Stomach (tissue), 8 donors: ENCODE measurements at regions not wholly inside any gene's neighbourhood (a gene's known extent, or its start where the extent isn't known, plus 50 kb on each side); places are given as distances from the start of the nearest gene placed in this dataset.

Experiments used
- DNase-seq, 2 donors: peaks; one replicate each; pipeline versions ENCODE4 v3.0.0 to v3.0.0-alpha.2; 2013 to 2019
- H3K27ac ChIP-seq, 5 donors: fragments of 200-600 bp in 4 of 5; sonication (generic) in 4 of 5; one replicate each; pipeline ENCODE4 v1.5.1; 2013 to 2019; ENCODE audit warnings: mild to moderate bottlenecking in 1 of 5, moderate library complexity in 1 of 5
- H3K27me3 ChIP-seq, 3 donors: fragments of 200-600 bp; sonication (generic); one replicate each; pipeline ENCODE4 v1.5.1; 2017 to 2019; ENCODE audit warnings: mixed run types in 1 of 3
- H3K36me3 ChIP-seq, 4 donors: fragments of 200-600 bp; sonication (generic); 1 replicate in 3 of 4; 2 replicates in 1 of 4; pipeline ENCODE4 v1.5.1; 2016 to 2019
- H3K4me1 ChIP-seq, 4 donors: fragments of 200-600 bp; sonication (generic); one replicate each; pipeline ENCODE4 v1.5.1; 2016 to 2019
- H3K4me3 ChIP-seq, 4 donors: fragments of 200-600 bp; sonication (generic) in 3 of 4; one replicate each; pipeline ENCODE4 v1.5.1; 2016 to 2019; ENCODE audit warnings: mild to moderate bottlenecking in 1 of 4
- H3K9me3 ChIP-seq, 4 donors: fragments of 200-600 bp; sonication (generic); one replicate each; pipeline ENCODE4 v1.5.1; 2016 to 2019
- EP300 ChIP-seq: sonication (generic); formaldehyde crosslinking; IDR thresholded peaks from one replicate; pipeline ENCODE4 v1.6.1; 2017; ENCODE audit warnings: antibody characterized with exemption
- POLR2A ChIP-seq, 4 donors: fragments of 450-650 bp; IDR thresholded peaks; one replicate each; pipeline ENCODE4 v1.6.1; 2016; ENCODE audit warnings: antibody characterized with exemption in 4 of 4, control low read depth in 2 of 4, mild to moderate bottlenecking in 1 of 4, moderate library complexity in 1 of 4
- POLR2AphosphoS5 ChIP-seq, 3 donors: sonication (generic); formaldehyde crosslinking; IDR thresholded peaks; one replicate each; pipeline ENCODE4 v1.6.1; 2016; ENCODE audit warnings: antibody characterized with exemption in 3 of 3
- WGBS, 5 donors: extraction: QIAGEN DNeasy Blood & Tissue Kit in 3 of 5; methylation state at CpG; one replicate each; pipeline versions ENCODE4 v1.1.5 to v1.1.7; 2013 to 2018; 5-methylcytosine and 5-hydroxymethylcytosine counted together
- intact Hi-C: fragments of 100-400 bp; cut with DNase I; formaldehyde crosslinking; loops from one replicate; pipeline ENCODE4 v1.15.1; 2023; ENCODE audit warnings: low total_unique reads
- TF ChIP-seq, protein P1 (sequence below), 7 experiments: fragments of 450-650 bp in 4 of 7; fragments of 200-600 bp in 3 of 7; sonication (generic) in 3 of 7; IDR thresholded peaks; one replicate each; pipeline ENCODE4 v1.5.1; 2016 to 2019; ENCODE audit warnings: antibody characterized with exemption in 7 of 7, control low read depth in 2 of 7, mild to moderate bottlenecking in 1 of 7
- donor health status: healthy with polysubstance abuse.
- donor health status: Bipolar disorder and iron deficiency.
- donor health status: healthy.

DNA sequence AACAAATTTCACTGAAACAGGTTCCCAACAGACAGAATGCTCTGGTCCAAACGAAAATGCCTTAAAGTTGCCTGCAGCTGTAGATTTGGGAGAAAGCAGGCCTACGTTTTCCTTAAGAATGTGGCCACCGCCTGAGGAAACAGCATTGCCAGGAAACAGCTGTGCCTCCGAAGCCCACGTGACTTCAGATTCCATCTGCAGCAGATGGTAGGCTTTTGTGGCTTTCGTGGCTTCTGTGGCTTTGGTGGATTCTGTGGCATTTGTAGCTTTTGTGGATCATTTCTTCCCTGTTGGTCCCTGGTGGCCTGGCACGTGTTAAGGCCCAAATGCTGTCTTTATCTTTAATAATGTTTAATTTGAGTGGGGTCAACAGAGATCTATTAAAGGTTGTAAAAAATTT, 222.9 kb downstream of the TTLL2 start:
- intact Hi-C loops = no loop called here
- Histone ChIP-seq H3K4me3 (no peak overlapping the region), H3K36me3 (no peaks in the 10 kb centered on the region), H3K9me3 (no peaks in the 10 kb centered on the region), H3K4me1 (peaks cover 3 to 25% (median 17%) of the 10 kb centered on the region in 4 donors), H3K27ac (no peak overlapping the region), H3K27me3 (no peaks in the 10 kb centered on the region)
- TF ChIP-seq POLR2A (IDR thresholded peaks at IDR 0.05) (no peak), EP300 (no peak), POLR2AphosphoS5 (IDR thresholded peaks at IDR 0.05) (no peak)
- TF ChIP-seq, protein P1, sequence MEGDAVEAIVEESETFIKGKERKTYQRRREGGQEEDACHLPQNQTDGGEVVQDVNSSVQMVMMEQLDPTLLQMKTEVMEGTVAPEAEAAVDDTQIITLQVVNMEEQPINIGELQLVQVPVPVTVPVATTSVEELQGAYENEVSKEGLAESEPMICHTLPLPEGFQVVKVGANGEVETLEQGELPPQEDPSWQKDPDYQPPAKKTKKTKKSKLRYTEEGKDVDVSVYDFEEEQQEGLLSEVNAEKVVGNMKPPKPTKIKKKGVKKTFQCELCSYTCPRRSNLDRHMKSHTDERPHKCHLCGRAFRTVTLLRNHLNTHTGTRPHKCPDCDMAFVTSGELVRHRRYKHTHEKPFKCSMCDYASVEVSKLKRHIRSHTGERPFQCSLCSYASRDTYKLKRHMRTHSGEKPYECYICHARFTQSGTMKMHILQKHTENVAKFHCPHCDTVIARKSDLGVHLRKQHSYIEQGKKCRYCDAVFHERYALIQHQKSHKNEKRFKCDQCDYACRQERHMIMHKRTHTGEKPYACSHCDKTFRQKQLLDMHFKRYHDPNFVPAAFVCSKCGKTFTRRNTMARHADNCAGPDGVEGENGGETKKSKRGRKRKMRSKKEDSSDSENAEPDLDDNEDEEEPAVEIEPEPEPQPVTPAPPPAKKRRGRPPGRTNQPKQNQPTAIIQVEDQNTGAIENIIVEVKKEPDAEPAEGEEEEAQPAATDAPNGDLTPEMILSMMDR (IDR thresholded peaks at IDR 0.05) = no peak
- 52 to 63% (median 56%) methylated on average over 7 of the region's 7 CpGs for WGBS, 5 donors
- DNase-seq = no peak

DNA sequence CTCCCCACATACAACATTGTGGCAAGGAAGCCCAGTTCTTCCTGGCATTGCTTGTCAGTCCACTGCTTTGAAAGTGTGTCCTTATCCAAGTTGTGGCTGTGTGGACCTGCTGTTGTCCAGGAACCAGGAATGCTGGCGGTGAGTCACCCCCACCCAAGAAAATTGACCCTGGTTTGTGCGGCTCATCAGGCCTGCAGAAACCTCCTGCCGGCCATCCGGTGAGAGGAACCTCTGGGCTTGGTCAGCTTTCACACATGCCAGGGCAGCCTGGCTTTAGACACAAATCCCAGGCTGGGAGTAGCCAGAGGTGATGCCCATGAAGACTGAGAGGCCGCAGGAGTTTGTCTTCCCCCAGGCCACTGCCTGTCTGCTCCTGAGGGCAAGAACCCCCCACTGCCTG, 223.6 kb downstream of the TTLL2 start:
- no peaks in the 10 kb centered on the region for H3K36me3 ChIP-seq
- H3K27ac ChIP-seq = no peak overlapping the region
- no peaks in the 10 kb centered on the region for H3K27me3 ChIP-seq
- no peak overlapping the region for H3K4me3 ChIP-seq
- intact Hi-C loops = no loop called here
- DNase-seq = no peak
- H3K9me3 ChIP-seq = no peaks in the 10 kb centered on the region
- 78 to 99% (median 94%) methylated on average over 3 to 5 of the region's 5 CpGs for WGBS, 5 donors
- H3K4me1 ChIP-seq = peaks cover 3 to 22% (median 16%) of the 10 kb centered on the region in 4 donors
- TF ChIP-seq EP300 = no peak
- TF ChIP-seq, protein P1 (IDR thresholded peaks at IDR 0.05) = no peak
- no peak for TF ChIP-seq POLR2AphosphoS5 (IDR thresholded peaks at IDR 0.05)
- no peak for TF ChIP-seq POLR2A (IDR thresholded peaks at IDR 0.05)

DNA sequence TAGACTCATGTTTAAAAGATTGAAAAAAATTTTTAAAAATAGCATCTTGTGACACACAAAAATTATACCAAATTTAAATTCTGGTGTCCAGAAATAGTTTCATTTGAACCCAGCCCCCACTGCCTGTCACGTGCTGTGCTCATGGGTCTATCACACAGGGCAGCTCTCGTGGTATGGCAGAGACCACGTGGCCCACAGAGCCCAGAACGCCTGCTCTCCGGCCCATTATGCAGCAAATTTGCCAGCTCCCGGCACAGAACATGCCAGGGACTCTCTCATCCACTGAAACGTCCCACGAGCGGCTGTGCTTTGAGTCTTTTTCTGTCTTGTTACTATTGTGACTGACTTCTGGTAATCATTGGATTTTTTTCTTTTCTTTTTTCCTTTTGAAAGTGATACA, 224.3 kb downstream of the TTLL2 start:
- Histone ChIP-seq H3K9me3 (no peaks in the 10 kb centered on the region), H3K27ac (no peak overlapping the region), H3K4me3 (no peak overlapping the region), H3K4me1 (peaks cover 3 to 19% (median 14%) of the 10 kb centered on the region in 4 donors), H3K36me3 (no peaks in the 10 kb centered on the region), H3K27me3 (no peaks in the 10 kb centered on the region)
- TF ChIP-seq EP300 = no peak
- TF ChIP-seq POLR2A (IDR thresholded peaks at IDR 0.05) = no peak
- TF ChIP-seq POLR2AphosphoS5 (IDR thresholded peaks at IDR 0.05) = no peak
- 86 to 92% (median 90%) methylated on average over 9 of the region's 9 CpGs for WGBS, 5 donors
- intact Hi-C loops = no loop called here
- no peak for DNase-seq

DNA sequence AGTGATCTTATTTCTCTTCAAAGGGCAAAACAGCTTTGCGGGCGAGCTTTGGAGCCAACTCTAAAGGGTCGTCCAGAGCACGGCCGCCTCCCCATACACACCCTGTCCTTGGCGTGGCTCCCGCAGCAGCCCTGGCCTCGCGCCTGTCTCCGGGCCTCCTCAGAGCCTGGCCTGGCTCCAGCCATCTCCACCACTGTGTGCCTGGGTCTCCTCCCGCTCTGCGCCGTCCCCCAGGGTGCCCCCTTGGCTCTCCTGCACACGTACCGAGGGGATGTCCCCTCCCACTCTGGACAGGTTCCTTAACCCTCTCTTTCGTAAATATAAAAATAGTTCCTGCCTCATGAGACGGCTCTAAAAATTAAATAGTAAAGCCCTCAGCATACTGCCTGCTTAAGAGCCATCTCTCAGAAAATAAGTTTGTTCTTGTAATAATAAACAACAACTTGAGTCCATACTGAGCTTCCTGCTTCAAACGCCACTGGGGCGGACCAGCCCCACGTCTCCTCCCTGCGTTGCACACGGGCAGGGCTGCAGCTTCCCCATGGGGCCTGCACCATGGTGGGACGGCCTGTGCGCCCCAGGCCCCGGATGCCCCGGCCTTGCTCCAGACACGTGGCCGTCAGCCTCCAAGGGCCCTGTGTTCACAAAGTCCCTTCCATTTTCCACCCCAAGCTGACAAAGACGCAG, 226.2 kb downstream of the TTLL2 start:
- no peaks in the 10 kb centered on the region for H3K36me3 ChIP-seq
- no peaks in the 10 kb centered on the region for H3K27me3 ChIP-seq
- H3K27ac ChIP-seq = peak overlapping the region in 4 of 5 donors; percentile 10 to 69 (median 40)
- DNase-seq = peak; percentile 86 to 88
- H3K9me3 ChIP-seq = peaks cover 0 to 8% (median 4%) of the 10 kb centered on the region in 4 donors
- intact Hi-C loops = no loop called here
- 29 to 49% (median 39%) methylated on average over 29 of the region's 29 CpGs for WGBS, 5 donors
- H3K4me1 ChIP-seq = peaks cover 3 to 19% (median 14%) of the 10 kb centered on the region in 4 donors
- peak in 1 of 3 donors; percentile 8 for TF ChIP-seq POLR2AphosphoS5 (IDR thresholded peaks at IDR 0.05)
- no peak for TF ChIP-seq POLR2A (IDR thresholded peaks at IDR 0.05)
- H3K4me3 ChIP-seq = peak overlapping the region in 1 of 4 donors; percentile 11

- Histone ChIP-seq H3K4me1 (peaks cover 3 to 19% (median 14%) of the 10 kb centered on the region in 4 donors), H3K9me3 (peaks cover 0 to 10% (median 8%) of the 10 kb centered on the region in 4 donors), H3K4me3 (no peak overlapping the region), H3K36me3 (no peaks in the 10 kb centered on the region), H3K27me3 (no peaks in the 10 kb centered on the region), H3K27ac (peak overlapping the region in 4 of 5 donors; percentile 10 to 69 (median 40))
- WGBS, 5 donors = 85 to 88% (median 87%) methylated on average over 16 to 26 of the region's 26 CpGs
- intact Hi-C loops = no loop called here
- TF ChIP-seq, protein P1 (IDR thresholded peaks at IDR 0.05) = no peak
- no peak for TF ChIP-seq POLR2A (IDR thresholded peaks at IDR 0.05)
- TF ChIP-seq EP300 = no peak
- TF ChIP-seq POLR2AphosphoS5 (IDR thresholded peaks at IDR 0.05) = no peak
- DNase-seq = no peak
These were observed 226.9 kb downstream of the TTLL2 start for GRCh38 chr6:167551628-167552257.
